ENCODE measurements at regions not wholly inside any gene's neighbourhood (a gene's known extent, or its start where the extent isn't known, plus 50 kb on each side); places are given as distances from the start of the nearest gene placed in this dataset.

DNA sequence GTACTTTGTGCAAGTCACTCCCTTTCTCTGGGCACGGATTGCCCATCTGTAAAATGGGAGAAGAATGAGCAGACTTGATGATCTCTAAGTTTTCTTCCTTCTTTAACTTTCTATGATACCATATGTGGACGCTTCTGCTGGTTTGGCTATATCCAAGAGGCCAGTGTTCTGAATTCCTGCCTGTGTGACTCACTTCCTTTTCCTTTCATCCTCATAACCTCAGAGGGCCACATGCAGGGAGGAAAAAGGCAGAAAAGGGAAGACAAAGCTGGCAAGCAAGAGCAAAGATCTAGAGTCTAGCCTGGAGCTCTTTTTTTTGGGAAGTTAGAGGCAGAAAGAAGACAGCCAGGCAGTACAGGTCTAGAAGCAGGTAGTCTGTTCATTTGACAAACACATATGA is 151.2 kb downstream of the OMA1 start (continued):
- TF ChIP-seq, protein P1, sequence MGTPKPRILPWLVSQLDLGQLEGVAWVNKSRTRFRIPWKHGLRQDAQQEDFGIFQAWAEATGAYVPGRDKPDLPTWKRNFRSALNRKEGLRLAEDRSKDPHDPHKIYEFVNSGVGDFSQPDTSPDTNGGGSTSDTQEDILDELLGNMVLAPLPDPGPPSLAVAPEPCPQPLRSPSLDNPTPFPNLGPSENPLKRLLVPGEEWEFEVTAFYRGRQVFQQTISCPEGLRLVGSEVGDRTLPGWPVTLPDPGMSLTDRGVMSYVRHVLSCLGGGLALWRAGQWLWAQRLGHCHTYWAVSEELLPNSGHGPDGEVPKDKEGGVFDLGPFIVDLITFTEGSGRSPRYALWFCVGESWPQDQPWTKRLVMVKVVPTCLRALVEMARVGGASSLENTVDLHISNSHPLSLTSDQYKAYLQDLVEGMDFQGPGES (IDR thresholded peaks at IDR 0.05; ENCODE audit: low read depth, low read length), result no peak
- TF ChIP-seq, protein P2, sequence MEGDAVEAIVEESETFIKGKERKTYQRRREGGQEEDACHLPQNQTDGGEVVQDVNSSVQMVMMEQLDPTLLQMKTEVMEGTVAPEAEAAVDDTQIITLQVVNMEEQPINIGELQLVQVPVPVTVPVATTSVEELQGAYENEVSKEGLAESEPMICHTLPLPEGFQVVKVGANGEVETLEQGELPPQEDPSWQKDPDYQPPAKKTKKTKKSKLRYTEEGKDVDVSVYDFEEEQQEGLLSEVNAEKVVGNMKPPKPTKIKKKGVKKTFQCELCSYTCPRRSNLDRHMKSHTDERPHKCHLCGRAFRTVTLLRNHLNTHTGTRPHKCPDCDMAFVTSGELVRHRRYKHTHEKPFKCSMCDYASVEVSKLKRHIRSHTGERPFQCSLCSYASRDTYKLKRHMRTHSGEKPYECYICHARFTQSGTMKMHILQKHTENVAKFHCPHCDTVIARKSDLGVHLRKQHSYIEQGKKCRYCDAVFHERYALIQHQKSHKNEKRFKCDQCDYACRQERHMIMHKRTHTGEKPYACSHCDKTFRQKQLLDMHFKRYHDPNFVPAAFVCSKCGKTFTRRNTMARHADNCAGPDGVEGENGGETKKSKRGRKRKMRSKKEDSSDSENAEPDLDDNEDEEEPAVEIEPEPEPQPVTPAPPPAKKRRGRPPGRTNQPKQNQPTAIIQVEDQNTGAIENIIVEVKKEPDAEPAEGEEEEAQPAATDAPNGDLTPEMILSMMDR (IDR thresholded peaks at IDR 0.05), result no peak
- TF ChIP-seq NFIC (IDR thresholded peaks at IDR 0.05; ENCODE audit: borderline replicate concordance), result peak; percentile 74
- TF ChIP-seq, protein P3, sequence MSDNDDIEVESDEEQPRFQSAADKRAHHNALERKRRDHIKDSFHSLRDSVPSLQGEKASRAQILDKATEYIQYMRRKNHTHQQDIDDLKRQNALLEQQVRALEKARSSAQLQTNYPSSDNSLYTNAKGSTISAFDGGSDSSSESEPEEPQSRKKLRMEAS (IDR thresholded peaks at IDR 0.05; ENCODE audit: low read depth), result peak; percentile 88
- TF ChIP-seq GABPA (IDR thresholded peaks at IDR 0.05; ENCODE audit: low read depth), result peak; percentile 40; the same call in 1 of the 2 replicates

DNA sequence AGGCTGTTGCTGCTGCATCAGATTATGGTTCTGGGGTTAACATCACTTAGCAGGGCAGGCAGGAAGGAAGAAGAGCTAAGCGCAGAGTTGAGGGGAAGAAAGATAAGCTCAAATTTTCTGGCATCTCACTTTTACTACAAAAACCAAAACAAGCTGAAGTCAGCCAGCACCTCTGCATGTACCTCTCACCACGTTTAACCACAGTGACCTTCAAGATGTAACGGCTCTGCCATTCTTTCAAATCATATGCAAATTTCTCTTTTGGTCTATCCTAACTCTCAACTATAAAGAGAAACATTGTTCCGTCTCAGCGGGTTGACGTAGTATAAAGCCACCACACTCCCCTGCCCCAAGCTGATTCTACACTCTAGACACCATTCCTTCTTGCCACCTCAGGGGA is 154.4 kb downstream of the OMA1 start:
- POLR2A ChIA-PET, result no interaction called here
- CTCF ChIA-PET, result no interaction called here
- Histone ChIP-seq H3K4me3 (ENCODE audit: low read depth in 2 of 2, low read length in 1 of 2) (no peak overlapping the region), H3K9ac (no peak overlapping the region), H3K36me3 (replicated peaks in 1 of 2; ENCODE audit: control insufficient read depth in 1 of 2, insufficient read depth in 2 of 2, low read length in 1 of 2) (no peaks in the 10 kb centered on the region), H3K9me2 (no peaks in the 10 kb centered on the region), H3K27ac (ENCODE audit: low read depth in 2 of 2, low read length in 1 of 2) (no peak overlapping the region), H3K4me1 (ENCODE audit: control insufficient read depth in 1 of 2, insufficient read depth in 2 of 2, low read depth in 1 of 2, low read length in 1 of 2) (peaks cover 0 to 23% of the 10 kb centered on the region in 2 experiments; a peak in 2 of 4 replicates), H2AFZ (ENCODE audit: low read depth) (no peak overlapping the region), H3K4me2 (no peak overlapping the region), H3F3A (replicated peaks; ENCODE audit: insufficient read depth) (peaks cover 15% of the 10 kb centered on the region), H3K27me3 (ENCODE audit: insufficient read depth) (no peaks in the 10 kb centered on the region), H3K9me3 (no peaks in the 10 kb centered on the region), H4K20me1 (ENCODE audit: insufficient read depth) (no peaks in the 10 kb centered on the region), H3K79me2 (ENCODE audit: insufficient read depth) (no peaks in the 10 kb centered on the region)
- TF ChIP-seq CHD2 (IDR thresholded peaks at IDR 0.05; ENCODE audit: low read length, partially characterized antibody) (no peak), EZH2phosphoT487 (IDR thresholded peaks at IDR 0.05; ENCODE audit: borderline replicate concordance, low read depth) (no peak), TAF1 (IDR thresholded peaks at IDR 0.05; ENCODE audit: borderline replicate concordance, low read depth, low read length) (no peak), FOXM1 (IDR thresholded peaks at IDR 0.05; ENCODE audit: low read depth) (no peak), SIN3A (IDR thresholded peaks at IDR 0.05; ENCODE audit: borderline replicate concordance, low read depth, low read length) (no peak), JUND (IDR thresholded peaks at IDR 0.05) (no peak), FOSL2 (IDR thresholded peaks at IDR 0.05; ENCODE audit: borderline replicate concordance, low read depth) (no peak), RFX5 (IDR thresholded peaks at IDR 0.05; ENCODE audit: low read length) (no peak), TCF12 (IDR thresholded peaks at IDR 0.05) (no peak), FOXJ3 (CRISPR knock-in tag; IDR thresholded peaks at IDR 0.05) (no peak), YY1 (IDR thresholded peaks at IDR 0.05; ENCODE audit: low read depth) (no peak), RCOR1 (IDR thresholded peaks at IDR 0.05; ENCODE audit: low read length) (no peak), ELF1 (IDR thresholded peaks at IDR 0.05) (no peak), POLR2AphosphoS5 (IDR thresholded peaks at IDR 0.05; ENCODE audit: low read depth, low read length) (no peak), EP300 (IDR thresholded peaks at IDR 0.05; ENCODE audit: borderline replicate concordance in 1 of 2, low read depth in 1 of 2, low read length in 1 of 2) (no peak), GATA2 (CRISPR knock-in tag; IDR thresholded peaks at IDR 0.05) (no peak)
- TF ChIP-seq, protein P4, sequence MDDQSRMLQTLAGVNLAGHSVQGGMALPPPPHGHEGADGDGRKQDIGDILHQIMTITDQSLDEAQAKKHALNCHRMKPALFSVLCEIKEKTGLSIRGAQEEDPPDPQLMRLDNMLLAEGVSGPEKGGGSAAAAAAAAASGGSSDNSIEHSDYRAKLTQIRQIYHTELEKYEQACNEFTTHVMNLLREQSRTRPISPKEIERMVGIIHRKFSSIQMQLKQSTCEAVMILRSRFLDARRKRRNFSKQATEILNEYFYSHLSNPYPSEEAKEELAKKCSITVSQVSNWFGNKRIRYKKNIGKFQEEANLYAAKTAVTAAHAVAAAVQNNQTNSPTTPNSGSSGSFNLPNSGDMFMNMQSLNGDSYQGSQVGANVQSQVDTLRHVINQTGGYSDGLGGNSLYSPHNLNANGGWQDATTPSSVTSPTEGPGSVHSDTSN (IDR thresholded peaks at IDR 0.05), result no peak
- TF ChIP-seq, protein P3 (IDR thresholded peaks at IDR 0.05; ENCODE audit: low read depth), result no peak
- DNase-seq, result no peak
- whole genome bisulfite sequencing (ENCODE audit: low lambda C conversion rate), result 94% methylated on average over 6 of the region's 6 CpGs

Measured in SK-N-SH (cell line).